ENCODE measurements at regions not wholly inside any gene's neighbourhood (a gene's known extent, or its start where the extent isn't known, plus 50 kb on each side); places are given as distances from the start of the nearest gene placed in this dataset.
"Not testable (repeated sequence)": the region's sequence is repeated elsewhere in the genome, so short reads cannot be mapped to it uniquely, and the experiment has no call there.

GRCh38 chr6:40823917-40824891 lies 214.8 kb downstream of the UNC5CL start:
- not testable (repeated sequence) for DNase-seq

GRCh38 chr6:40822619-40823018 lies 216.4 kb downstream of the UNC5CL start:
- no peak for DNase-seq

GRCh38 chr6:40819182-40819834 lies 219.7 kb downstream of the UNC5CL start:
- no peak for DNase-seq

- no peak for DNase-seq
These were observed 221.7 kb downstream of the UNC5CL start for GRCh38 chr6:40817369-40817768.

- no peak for DNase-seq
These were observed 222.4 kb downstream of the UNC5CL start for GRCh38 chr6:40816601-40817000.

- DNase-seq = no peak
These were observed 223.3 kb downstream of the UNC5CL start for GRCh38 chr6:40815731-40816130.

GRCh38 chr6:40810171-40810570 lies 223.0 kb upstream of the LRFN2 start:
- no peak for DNase-seq

GRCh38 chr6:40809627-40810026 lies 222.5 kb upstream of the LRFN2 start:
- DNase-seq = no peak

GRCh38 chr6:40807484-40807883 lies 220.3 kb upstream of the LRFN2 start:
- DNase-seq = no peak

- DNase-seq = no peak
These were observed 219.2 kb upstream of the LRFN2 start for GRCh38 chr6:40806256-40806864.

- DNase-seq = no peak
These were observed 218.2 kb upstream of the LRFN2 start for GRCh38 chr6:40805336-40805735.

- no peak for DNase-seq
These were observed 217.7 kb upstream of the LRFN2 start for GRCh38 chr6:40804905-40805304.

- DNase-seq = no peak
These were observed 216.9 kb upstream of the LRFN2 start for GRCh38 chr6:40803897-40804702.

GRCh38 chr6:40802481-40802880 lies 215.3 kb upstream of the LRFN2 start:
- no peak for DNase-seq

- DNase-seq = no peak
These were observed 212.4 kb upstream of the LRFN2 start for GRCh38 chr6:40799296-40800140.

- no peak for DNase-seq
These were observed 211.1 kb upstream of the LRFN2 start for GRCh38 chr6:40798069-40798770.

- DNase-seq = no peak
These were observed 209.4 kb upstream of the LRFN2 start for GRCh38 chr6:40796260-40797221.

- no peak for DNase-seq
These were observed 207.4 kb upstream of the LRFN2 start for GRCh38 chr6:40794586-40794985.

- no peak for DNase-seq
These were observed 205.0 kb upstream of the LRFN2 start for GRCh38 chr6:40792183-40792582.

GRCh38 chr6:40791004-40791403 lies 203.8 kb upstream of the LRFN2 start:
- DNase-seq = no peak
